OCI-LY1 (cell line): ENCODE measurements at regions not wholly inside any gene's neighbourhood (a gene's known extent, or its start where the extent isn't known, plus 50 kb on each side); places are given as distances from the start of the nearest gene placed in this dataset.
"Not testable (repeated sequence)": the region's sequence is repeated elsewhere in the genome, so short reads cannot be mapped to it uniquely, and the experiment has no call there.

Experiments
- H2AFZ ChIP-seq: fragments of 200-600 bp; sonication (generic), shearing (Covaris generic); 2 replicates; pipeline ENCODE4 v1.6.0; 2014; ENCODE audit warnings: antibody characterized with exemption, mild to moderate bottlenecking, low read length
- H3F3A ChIP-seq: fragments of 200-600 bp; sonication (generic), shearing (Covaris generic); 2 replicates; pipeline ENCODE4 v1.6.0; 2014; ENCODE audit warnings: mild to moderate bottlenecking, antibody characterized with exemption, low read length, moderate library complexity; ENCODE audit not compliant: insufficient read depth
- H3K27ac ChIP-seq: fragments of 200-600 bp; sonication (generic); 2 replicates; pipeline ENCODE4 v1.5.1; 2014; ENCODE audit warnings: low read length, mixed run types, mild to moderate bottlenecking, low read depth; ENCODE audit not compliant: poor library complexity, severe bottlenecking
- H3K27me3 ChIP-seq: fragments of 200-600 bp; sonication (generic); 2 replicates; pipeline ENCODE4 v1.6.0; 2014; ENCODE audit warnings: antibody characterized with exemption, mild to moderate bottlenecking, low read length, moderate library complexity; ENCODE audit not compliant: insufficient read depth
- H3K36me3 ChIP-seq: fragments of 200-600 bp; sonication (generic); 2 replicates; pipeline ENCODE4 v1.6.1; 2014; ENCODE audit warnings: mild to moderate bottlenecking, antibody characterized with exemption, low read length, moderate library complexity, mixed read lengths; ENCODE audit not compliant: insufficient read depth
- H3K4me1 ChIP-seq: fragments of 200-600 bp; sonication (generic); 2 replicates; pipeline ENCODE4 v1.5.1; 2014; ENCODE audit warnings: mild to moderate bottlenecking, low read length, moderate library complexity; ENCODE audit not compliant: insufficient read depth, severe bottlenecking
- H3K4me2 ChIP-seq: fragments of 200-600 bp; sonication (generic), shearing (Covaris generic); 2 replicates; pipeline ENCODE4 v1.6.1; 2014; ENCODE audit warnings: low read length
- H3K4me3 ChIP-seq: fragments of 200-600 bp; sonication (generic); 2 replicates; pipeline ENCODE4 v1.5.1; 2014; ENCODE audit warnings: low read length, low read depth, mild to moderate bottlenecking, mixed read lengths; ENCODE audit not compliant: poor library complexity, severe bottlenecking
- H3K79me2 ChIP-seq: fragments of 200-600 bp; shearing (Covaris generic); 2 replicates; pipeline ENCODE4 v1.6.1; 2016; ENCODE audit warnings: mixed run types, low read length, mixed read lengths; ENCODE audit not compliant: insufficient read depth
- H3K9ac ChIP-seq: fragments of 200-600 bp; sonication (generic), shearing (Covaris generic); 2 replicates; pipeline ENCODE4 v1.6.1; 2014; ENCODE audit warnings: mild to moderate bottlenecking, low read length, mixed read lengths
- H3K9me2 ChIP-seq: fragments of 200-600 bp; sonication (generic), shearing (Covaris generic); 2 replicates; pipeline ENCODE4 v1.6.1; 2014; ENCODE audit warnings: low read depth, mild to moderate bottlenecking, low read length, mixed read lengths
- H3K9me3 ChIP-seq: fragments of 200-600 bp; shearing (Covaris generic); 2 replicates; pipeline ENCODE4 v1.6.1; 2014; ENCODE audit warnings: low read length, mixed read lengths
- H4K20me1 ChIP-seq: fragments of 200-600 bp; sonication (generic), shearing (Covaris generic); 2 replicates; pipeline ENCODE4 v1.6.0; 2016; ENCODE audit warnings: mild to moderate bottlenecking, low read length; ENCODE audit not compliant: insufficient read depth
- CTCF ChIP-seq: fragments of 200-600 bp; sonication (generic), shearing (Covaris generic); IDR thresholded peaks from 2 replicates; pipeline ENCODE4 v1.5.1; 2017; ENCODE audit warnings: mild to moderate bottlenecking, antibody characterized with exemption, low read length, moderate library complexity, mixed read lengths
- EZH2 ChIP-seq: fragments of 200-600 bp; sonication (generic), shearing (Covaris generic); IDR thresholded peaks from 2 replicates; pipeline ENCODE4 v1.8.0; 2017; ENCODE audit warnings: borderline replicate concordance, mixed run types, mild to moderate bottlenecking, antibody characterized with exemption, low read length, moderate library complexity, mixed read lengths

- Histone ChIP-seq H2AFZ (no peak overlapping the region), H3K79me2 (no peaks in the 10 kb centered on the region), H3K27me3 (no peaks in the 10 kb centered on the region), H3K4me3 (no peak overlapping the region), H3K4me2 (no peak overlapping the region), H3K9me2 (no peaks in the 10 kb centered on the region), H3K27ac (no peak overlapping the region), H4K20me1 (no peaks in the 10 kb centered on the region), H3K9me3 (no peaks in the 10 kb centered on the region), H3K36me3 (no peaks in the 10 kb centered on the region), H3F3A (no peaks in the 10 kb centered on the region), H3K4me1 (no peaks in the 10 kb centered on the region), H3K9ac (no peak overlapping the region)
- no peak for TF ChIP-seq EZH2
- TF ChIP-seq CTCF = no peak
Observed at GRCh38 chr13:65677906-65678305, 1552.2 kb downstream of the PCDH9 start.

DNA sequence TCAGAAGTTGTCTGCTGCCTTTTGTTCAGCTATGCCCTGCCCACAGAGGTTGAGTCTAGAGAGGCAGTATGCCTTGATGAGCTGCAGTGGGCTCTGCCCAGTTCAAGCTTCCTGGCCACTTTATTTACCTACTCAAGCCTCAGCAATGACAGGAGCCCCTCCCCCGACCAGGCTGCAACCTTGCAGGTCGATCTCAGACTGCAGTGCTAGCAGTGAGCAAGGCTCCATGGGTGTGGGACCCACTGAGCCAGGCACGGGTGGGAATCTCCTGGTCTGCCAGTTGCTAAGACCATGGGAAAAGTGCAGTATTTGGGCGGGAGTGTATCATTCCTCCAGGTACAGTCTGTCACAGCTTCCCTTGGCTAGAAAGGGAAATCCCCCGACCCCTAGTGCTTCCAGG lies 1554.8 kb downstream of the PCDH9 start:
- H2AFZ ChIP-seq, H3K9ac ChIP-seq, H3K27ac ChIP-seq, H3K4me1 ChIP-seq, H3K27me3 ChIP-seq, H3K9me2 ChIP-seq, H3K4me3 ChIP-seq, H3K9me3 ChIP-seq, H3K36me3 ChIP-seq, H3K79me2 ChIP-seq, H3K4me2 ChIP-seq, H3F3A ChIP-seq, H4K20me1 ChIP-seq: not testable (repeated sequence)

DNA sequence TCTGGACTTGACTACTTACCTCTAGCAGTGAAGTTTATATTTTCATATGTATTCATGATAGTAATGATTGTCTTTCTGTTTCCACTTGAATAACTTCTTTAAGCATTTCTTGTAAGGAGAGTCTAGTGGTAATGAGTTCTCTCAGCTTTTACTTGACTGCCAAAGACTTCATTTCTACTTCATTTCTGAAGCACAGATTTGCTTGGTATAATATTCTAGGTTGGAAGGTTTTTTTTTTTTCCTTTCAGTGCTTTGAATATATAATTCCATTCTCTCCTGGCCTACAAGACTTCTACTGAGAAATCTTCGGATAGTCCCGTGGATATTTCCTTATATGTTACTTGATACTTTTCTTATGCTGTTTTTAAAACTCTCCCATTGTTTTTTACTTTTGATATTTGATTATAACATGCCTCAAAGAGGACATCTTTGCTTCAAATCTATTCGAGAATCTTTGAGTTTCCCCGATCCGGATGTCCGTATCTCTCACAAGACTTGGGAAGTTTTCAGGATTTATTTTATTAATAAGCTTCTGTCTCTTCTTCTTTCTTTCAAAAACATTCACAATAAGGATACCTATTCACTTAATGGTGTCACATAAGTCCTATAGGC lies 1560.0 kb downstream of the PCDH9 start:
- H3K36me3 ChIP-seq = no peaks in the 10 kb centered on the region
- no peak overlapping the region for H3K27ac ChIP-seq
- H3K9me2 ChIP-seq = no peaks in the 10 kb centered on the region
- H3K27me3 ChIP-seq = no peaks in the 10 kb centered on the region
- H3K79me2 ChIP-seq = no peaks in the 10 kb centered on the region
- TF ChIP-seq CTCF (no peak), EZH2 (no peak)
- no peaks in the 10 kb centered on the region for H3K4me1 ChIP-seq
- H2AFZ ChIP-seq = no peak overlapping the region
- no peak overlapping the region for H3K9ac ChIP-seq
- no peak overlapping the region for H3K4me2 ChIP-seq
- H3K4me3 ChIP-seq = no peak overlapping the region
- H4K20me1 ChIP-seq = no peaks in the 10 kb centered on the region
- peaks cover 15% of the 10 kb centered on the region; the same call in 1 of the 2 replicates for H3K9me3 ChIP-seq
- H3F3A ChIP-seq = no peaks in the 10 kb centered on the region

DNA sequence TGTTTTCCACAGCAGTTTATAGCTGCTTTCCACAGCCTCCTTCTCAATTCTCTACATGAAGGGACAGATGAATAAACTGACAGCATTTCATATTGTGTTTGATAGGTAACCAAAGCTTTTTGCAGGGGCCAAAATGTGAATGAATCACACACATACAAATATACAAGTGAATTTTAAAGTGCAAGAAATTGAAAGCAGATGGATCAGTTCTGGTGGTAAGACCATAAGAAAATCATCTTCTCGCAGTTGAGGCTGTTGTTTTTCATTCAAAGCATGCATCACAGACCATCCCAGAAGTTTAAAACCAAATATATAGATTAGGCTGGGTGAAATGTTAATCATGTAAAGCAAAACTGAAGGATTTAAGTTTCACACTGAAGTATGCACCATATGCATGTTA lies 1569.4 kb downstream of the PCDH9 start:
- H3K27ac ChIP-seq = no peak overlapping the region

More for the DNA sequence above, 1569.4 kb downstream of the PCDH9 start:
- no peaks in the 10 kb centered on the region for H3F3A ChIP-seq
- no peak overlapping the region for H3K4me2 ChIP-seq
- no peaks in the 10 kb centered on the region for H4K20me1 ChIP-seq
- no peaks in the 10 kb centered on the region for H3K9me2 ChIP-seq
- TF ChIP-seq CTCF = no peak
- no peak for TF ChIP-seq EZH2
- no peak overlapping the region for H3K4me3 ChIP-seq
- H2AFZ ChIP-seq = no peak overlapping the region; the same call in 1 of the 2 replicates
- H3K27me3 ChIP-seq = no peaks in the 10 kb centered on the region
- no peaks in the 10 kb centered on the region for H3K79me2 ChIP-seq
- H3K9ac ChIP-seq = no peak overlapping the region
- no peaks in the 10 kb centered on the region for H3K4me1 ChIP-seq
- no peaks in the 10 kb centered on the region for H3K36me3 ChIP-seq
- peaks cover 12% of the 10 kb centered on the region for H3K9me3 ChIP-seq
